ENCODE measurements at regions not wholly inside any gene's neighbourhood (a gene's known extent, or its start where the extent isn't known, plus 50 kb on each side); places are given as distances from the start of the nearest gene placed in this dataset.

GRCh38 chr6:1496836-1497760, 107.7 kb downstream of the FOXF2 start:
- H3K27me3 Mint-ChIP-seq: peaks cover 10% of the 10 kb centered on the region

GRCh38 chr6:1497761-1498105, 108.4 kb downstream of the FOXF2 start:
- Mint-ChIP-seq H3K4me3 (no peak overlapping the region), H3K36me3 (ENCODE audit: low read depth) (no peaks in the 10 kb centered on the region), H3K9me3 (no peaks in the 10 kb centered on the region), H3K4me1 (ENCODE audit: low read depth) (no peaks in the 10 kb centered on the region), H3K27me3 (peaks cover 10% of the 10 kb centered on the region), H3K27ac (no peak overlapping the region)

More at GRCh38 chr6:1496836-1497760, 107.7 kb downstream of the FOXF2 start:
- Mint-ChIP-seq H3K9me3 (no peaks in the 10 kb centered on the region), H3K4me3 (no peak overlapping the region), H3K36me3 (ENCODE audit: low read depth) (no peaks in the 10 kb centered on the region), H3K4me1 (ENCODE audit: low read depth) (no peaks in the 10 kb centered on the region), H3K27ac (no peak overlapping the region)

GRCh38 chr6:1498491-1499113, 109.2 kb downstream of the FOXF2 start:
- peaks cover 10% of the 10 kb centered on the region for H3K27me3 Mint-ChIP-seq
- H3K36me3 Mint-ChIP-seq (ENCODE audit: low read depth): no peaks in the 10 kb centered on the region
- no peak overlapping the region for H3K4me3 Mint-ChIP-seq
- no peaks in the 10 kb centered on the region for H3K9me3 Mint-ChIP-seq
- no peaks in the 10 kb centered on the region for H3K4me1 Mint-ChIP-seq (ENCODE audit: low read depth)
- no peak overlapping the region for H3K27ac Mint-ChIP-seq

- no peaks in the 10 kb centered on the region for H3K9me3 Mint-ChIP-seq
- peaks cover 10% of the 10 kb centered on the region for H3K27me3 Mint-ChIP-seq
- H3K4me3 Mint-ChIP-seq: no peak overlapping the region
- no peak overlapping the region for H3K27ac Mint-ChIP-seq
- no peaks in the 10 kb centered on the region for H3K36me3 Mint-ChIP-seq (ENCODE audit: low read depth)
- H3K4me1 Mint-ChIP-seq (ENCODE audit: low read depth): no peaks in the 10 kb centered on the region
These were observed 109.9 kb upstream of the FOXC1 start for GRCh38 chr6:1499777-1500176.

GRCh38 chr6:1500913-1501312, 108.8 kb upstream of the FOXC1 start:
- H3K27me3 Mint-ChIP-seq: peaks cover 5% of the 10 kb centered on the region
- H3K4me3 Mint-ChIP-seq: no peak overlapping the region
- no peaks in the 10 kb centered on the region for H3K9me3 Mint-ChIP-seq
- H3K36me3 Mint-ChIP-seq (ENCODE audit: low read depth): no peaks in the 10 kb centered on the region
- H3K27ac Mint-ChIP-seq: no peak overlapping the region
- no peaks in the 10 kb centered on the region for H3K4me1 Mint-ChIP-seq (ENCODE audit: low read depth)

GRCh38 chr6:1502041-1502440, 107.7 kb upstream of the FOXC1 start:
- Mint-ChIP-seq H3K9me3 (no peaks in the 10 kb centered on the region), H3K27ac (no peak overlapping the region), H3K27me3 (peaks cover 10% of the 10 kb centered on the region), H3K4me1 (ENCODE audit: low read depth) (no peaks in the 10 kb centered on the region), H3K36me3 (ENCODE audit: low read depth) (no peaks in the 10 kb centered on the region), H3K4me3 (no peak overlapping the region)

- Mint-ChIP-seq H3K4me1 (ENCODE audit: low read depth) (no peaks in the 10 kb centered on the region), H3K4me3 (no peak overlapping the region), H3K27ac (no peak overlapping the region), H3K27me3 (peaks cover 10% of the 10 kb centered on the region), H3K9me3 (no peaks in the 10 kb centered on the region), H3K36me3 (ENCODE audit: low read depth) (no peaks in the 10 kb centered on the region)
These were observed 105.9 kb upstream of the FOXC1 start for GRCh38 chr6:1503811-1504210.

GRCh38 chr6:1504465-1504864, 105.2 kb upstream of the FOXC1 start:
- peaks cover 14% of the 10 kb centered on the region for H3K27me3 Mint-ChIP-seq
- H3K27ac Mint-ChIP-seq: no peak overlapping the region
- no peaks in the 10 kb centered on the region for H3K36me3 Mint-ChIP-seq (ENCODE audit: low read depth)
- no peaks in the 10 kb centered on the region for H3K4me1 Mint-ChIP-seq (ENCODE audit: low read depth)
- no peak overlapping the region for H3K4me3 Mint-ChIP-seq
- H3K9me3 Mint-ChIP-seq: peaks cover 4% of the 10 kb centered on the region

- Mint-ChIP-seq H3K36me3 (ENCODE audit: low read depth) (no peaks in the 10 kb centered on the region), H3K9me3 (peaks cover 4% of the 10 kb centered on the region), H3K4me1 (ENCODE audit: low read depth) (no peaks in the 10 kb centered on the region), H3K27ac (no peak overlapping the region), H3K4me3 (no peak overlapping the region), H3K27me3 (peaks cover 9% of the 10 kb centered on the region)
These were observed 102.5 kb upstream of the FOXC1 start for GRCh38 chr6:1507251-1507650.

- no peak overlapping the region for H3K27ac Mint-ChIP-seq
- H3K9me3 Mint-ChIP-seq: peaks cover 4% of the 10 kb centered on the region
- peaks cover 9% of the 10 kb centered on the region for H3K27me3 Mint-ChIP-seq
- H3K4me3 Mint-ChIP-seq: no peak overlapping the region
- no peaks in the 10 kb centered on the region for H3K36me3 Mint-ChIP-seq (ENCODE audit: low read depth)
- no peaks in the 10 kb centered on the region for H3K4me1 Mint-ChIP-seq (ENCODE audit: low read depth)
These were observed 100.5 kb upstream of the FOXC1 start for GRCh38 chr6:1509241-1509640.

GRCh38 chr6:1510239-1510638, 99.5 kb upstream of the FOXC1 start:
- H3K27ac Mint-ChIP-seq: no peak overlapping the region
- H3K36me3 Mint-ChIP-seq (ENCODE audit: low read depth): no peaks in the 10 kb centered on the region
- H3K4me3 Mint-ChIP-seq: no peak overlapping the region
- H3K9me3 Mint-ChIP-seq: peaks cover 4% of the 10 kb centered on the region
- no peaks in the 10 kb centered on the region for H3K4me1 Mint-ChIP-seq (ENCODE audit: low read depth)
- H3K27me3 Mint-ChIP-seq: peaks cover 9% of the 10 kb centered on the region

GRCh38 chr6:1513215-1513780, 96.4 kb upstream of the FOXC1 start:
- H3K9me3 Mint-ChIP-seq: peaks cover 4% of the 10 kb centered on the region
- H3K27me3 Mint-ChIP-seq: peaks cover 4% of the 10 kb centered on the region
- H3K27ac Mint-ChIP-seq: no peak overlapping the region
- H3K4me1 Mint-ChIP-seq (ENCODE audit: low read depth): no peaks in the 10 kb centered on the region
- H3K36me3 Mint-ChIP-seq (ENCODE audit: low read depth): no peaks in the 10 kb centered on the region
- no peak overlapping the region for H3K4me3 Mint-ChIP-seq

GRCh38 chr6:1514078-1514477, 95.6 kb upstream of the FOXC1 start:
- Mint-ChIP-seq H3K27me3 (peaks cover 4% of the 10 kb centered on the region), H3K4me3 (no peak overlapping the region), H3K27ac (no peak overlapping the region), H3K4me1 (ENCODE audit: low read depth) (no peaks in the 10 kb centered on the region), H3K9me3 (peaks cover 4% of the 10 kb centered on the region), H3K36me3 (ENCODE audit: low read depth) (no peaks in the 10 kb centered on the region)

GRCh38 chr6:1515280-1515679, 94.4 kb upstream of the FOXC1 start:
- no peak overlapping the region for H3K4me3 Mint-ChIP-seq
- H3K36me3 Mint-ChIP-seq (ENCODE audit: low read depth): no peaks in the 10 kb centered on the region
- H3K9me3 Mint-ChIP-seq: no peaks in the 10 kb centered on the region
- no peaks in the 10 kb centered on the region for H3K27me3 Mint-ChIP-seq
- H3K27ac Mint-ChIP-seq: no peak overlapping the region
- no peaks in the 10 kb centered on the region for H3K4me1 Mint-ChIP-seq (ENCODE audit: low read depth)

- Mint-ChIP-seq H3K4me3 (no peak overlapping the region), H3K27ac (no peak overlapping the region), H3K9me3 (no peaks in the 10 kb centered on the region), H3K4me1 (ENCODE audit: low read depth) (no peaks in the 10 kb centered on the region), H3K36me3 (ENCODE audit: low read depth) (no peaks in the 10 kb centered on the region), H3K27me3 (no peaks in the 10 kb centered on the region)
These were observed 93.9 kb upstream of the FOXC1 start for GRCh38 chr6:1515781-1516180.

Measured in stimulated activated naive CD8-positive, alpha-beta T cell treated with anti-CD3 and anti-CD28 coated beads, Interleukin-15, Interleukin-2, amounts not matched to agents 100 ng/mL and 50 ng/mL, for 24 hours (primary cell).